Caco-2 (cell line): ENCODE measurements at regions not wholly inside any gene's neighbourhood (a gene's known extent, or its start where the extent isn't known, plus 50 kb on each side); places are given as distances from the start of the nearest gene placed in this dataset.

Experiments used
- BruUV-seq: library from RNA; stranded (reverse); fragments of 400-500 nt; replicated peaks from 2 replicates; lab custom pipeline; 2021; lab: Mats Ljungman, UMichigan
- CTCF ChIA-PET: fragments of 300-600 bp; sonication (Branson Sonifier 250); formaldehyde crosslinking; loops from one replicate; lab custom pipeline; 2022; ENCODE audit warnings: antibody characterized with exemption; lab: Charles Lee
- POLR2A ChIA-PET: fragments of 300-600 bp; sonication (Branson Sonifier 250); formaldehyde crosslinking; loops from one replicate; lab custom pipeline; 2022; ENCODE audit warnings: antibody characterized with exemption; lab: Charles Lee
- DNase-seq, 2 experiments: peaks; one replicate each; pipeline versions ENCODE4 v3.0.0 to v3.0.0-alpha.2; 2020 to 2022
- H3K27me3 ChIP-seq: replicated peaks from 2 replicates; pipeline ENCODE4 v1.6.0; 2011; ENCODE audit warnings: low read length; ENCODE audit not compliant: control insufficient read depth, insufficient read depth
- H3K36me3 ChIP-seq: 2 replicates; pipeline ENCODE4 v1.5.1; 2011; ENCODE audit warnings: low read length; ENCODE audit not compliant: control insufficient read depth, insufficient read depth
- H3K4me1 ChIP-seq: fragments of 250-450 bp; sonication (Bioruptor Pico); 2 replicates; pipeline ENCODE4 v1.5.1; 2020; ENCODE audit warnings: mild to moderate bottlenecking
- H3K4me3 ChIP-seq: 2 replicates; pipeline ENCODE4 v1.5.1; 2011; ENCODE audit warnings: low read depth, mild to moderate bottlenecking, control low read depth, low read length
- H3K9me3 ChIP-seq: fragments of 250-450 bp; sonication (Bioruptor Pico); 2 replicates; pipeline ENCODE4 v1.5.1; 2020; ENCODE audit warnings: mild to moderate bottlenecking, moderate library complexity
- H3K27ac Mint-ChIP-seq: one replicate; pipeline ENCODE4 v1.8.0; 2022; ENCODE audit warnings: mixed read lengths; ENCODE audit not compliant: unreplicated experiment
- H3K27me3 Mint-ChIP-seq: one replicate; pipeline ENCODE4 v1.8.0; 2022; ENCODE audit warnings: mixed read lengths; ENCODE audit not compliant: insufficient read depth, unreplicated experiment
- H3K36me3 Mint-ChIP-seq: one replicate; pipeline ENCODE4 v1.8.0; 2022; ENCODE audit warnings: mild to moderate bottlenecking, mixed read lengths; ENCODE audit not compliant: insufficient read depth, unreplicated experiment
- H3K4me1 Mint-ChIP-seq: one replicate; pipeline ENCODE4 v1.8.0; 2022; ENCODE audit warnings: low read depth, mixed read lengths; ENCODE audit not compliant: unreplicated experiment
- H3K4me3 Mint-ChIP-seq: one replicate; pipeline ENCODE4 v1.8.0; 2022; ENCODE audit warnings: mild to moderate bottlenecking, moderate library complexity, mixed read lengths; ENCODE audit not compliant: unreplicated experiment
- H3K9me3 Mint-ChIP-seq: one replicate; pipeline ENCODE4 v1.8.0; 2022; ENCODE audit warnings: mixed read lengths; ENCODE audit not compliant: unreplicated experiment
- CTCF ChIP-seq, 2 experiments: fragments of 200-600 bp in 1 of 2; IDR thresholded peaks; 1 replicate in 1 of 2; 2 replicates in 1 of 2; pipeline versions ENCODE4 v1.5.1 to v1.8.0; 2011 to 2022; ENCODE audit warnings: antibody characterized with exemption in 1 of 2, control low read depth in 1 of 2, inconsistent platforms in 1 of 2, low read depth in 1 of 2, low read length in 1 of 2, mild to moderate bottlenecking in 1 of 2, moderate library complexity in 1 of 2; ENCODE audit not compliant: insufficient read depth in 1 of 2, severe bottlenecking in 1 of 2, unreplicated experiment in 1 of 2
- intact Hi-C: fragments of 100-400 bp; cut with micrococcal nuclease; formaldehyde crosslinking; loops from one replicate; pipeline ENCODE4 v1.10.0; 2022; ENCODE audit not compliant: unreplicated experiment

DNA sequence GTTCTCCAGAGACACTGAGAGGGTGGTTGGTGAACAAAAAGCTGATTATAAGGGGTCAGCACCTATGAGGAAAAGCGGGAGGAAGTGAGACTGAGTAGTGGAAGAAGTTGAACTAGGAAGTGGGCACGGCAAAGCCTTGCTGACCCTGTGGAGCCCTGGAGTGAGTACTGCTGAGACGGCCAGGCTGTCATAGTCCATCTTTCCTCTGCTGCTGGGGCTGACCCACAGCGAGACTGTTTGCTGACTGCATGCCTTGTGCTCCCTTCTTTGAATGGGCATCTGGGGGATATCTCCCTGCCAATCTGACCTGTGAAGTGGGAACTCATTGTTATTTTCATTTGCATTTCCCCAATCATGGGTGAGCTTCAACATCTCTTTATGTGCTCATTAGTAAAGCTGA lies 92.4 kb upstream of the LDAH start:
- Histone ChIP-seq H3K4me1 (no peaks in the 10 kb centered on the region), H3K9me3 (no peaks in the 10 kb centered on the region), H3K4me3 (no peak overlapping the region), H3K27me3 (no peaks in the 10 kb centered on the region), H3K36me3 (no peaks in the 10 kb centered on the region)
- intact Hi-C loops, result no loop called here
- no peak overlapping the region for H3K27ac Mint-ChIP-seq
- ChIA-PET CTCF (no interaction called here), POLR2A (no interaction called here)
- no TSS peak for BruUV-seq
- peaks cover 14% of the 10 kb centered on the region for H3K27me3 Mint-ChIP-seq
- H3K4me1 Mint-ChIP-seq, result peaks cover 7% of the 10 kb centered on the region
- no peaks in the 10 kb centered on the region for H3K9me3 Mint-ChIP-seq
- H3K4me3 Mint-ChIP-seq, result no peak overlapping the region
- no peak for TF ChIP-seq CTCF (IDR thresholded peaks at IDR 0.05; ENCODE audit: insufficient read depth in 1 of 2, low read depth in 1 of 2, low read length in 1 of 2, severe bottlenecking in 1 of 2, unreplicated experiment in 1 of 2)
- H3K36me3 Mint-ChIP-seq, result no peaks in the 10 kb centered on the region
- no peak for DNase-seq

GRCh38 chr2:20914771-20915170 lies 91.9 kb upstream of the LDAH start:
- H3K4me1 Mint-ChIP-seq, result peaks cover 7% of the 10 kb centered on the region
- H3K27me3 ChIP-seq, result no peaks in the 10 kb centered on the region
- no peak for TF ChIP-seq CTCF (IDR thresholded peaks at IDR 0.05; ENCODE audit: insufficient read depth in 1 of 2, low read depth in 1 of 2, low read length in 1 of 2, severe bottlenecking in 1 of 2, unreplicated experiment in 1 of 2)
- H3K9me3 Mint-ChIP-seq, result no peaks in the 10 kb centered on the region
- no peaks in the 10 kb centered on the region for H3K4me1 ChIP-seq
- no peaks in the 10 kb centered on the region for H3K9me3 ChIP-seq
- ChIA-PET POLR2A (no interaction called here), CTCF (no interaction called here)
- H3K36me3 Mint-ChIP-seq, result no peaks in the 10 kb centered on the region
- BruUV-seq, result no TSS peak
- H3K27me3 Mint-ChIP-seq, result peaks cover 17% of the 10 kb centered on the region
- H3K4me3 Mint-ChIP-seq, result no peak overlapping the region
- DNase-seq, result no peak
- no peak overlapping the region for H3K4me3 ChIP-seq
- no peaks in the 10 kb centered on the region for H3K36me3 ChIP-seq
- H3K27ac Mint-ChIP-seq, result no peak overlapping the region
- intact Hi-C loops, result no loop called here

- H3K9me3 ChIP-seq, result no peaks in the 10 kb centered on the region
- no TSS peak for BruUV-seq
- H3K27me3 ChIP-seq, result no peaks in the 10 kb centered on the region
- TF ChIP-seq CTCF (IDR thresholded peaks at IDR 0.05; ENCODE audit: insufficient read depth in 1 of 2, low read depth in 1 of 2, low read length in 1 of 2, severe bottlenecking in 1 of 2, unreplicated experiment in 1 of 2), result no peak
- no peaks in the 10 kb centered on the region for H3K4me1 ChIP-seq
- intact Hi-C loops, result no loop called here
- H3K36me3 Mint-ChIP-seq, result no peaks in the 10 kb centered on the region
- POLR2A ChIA-PET, result no interaction called here
- DNase-seq, result no peak
- H3K27ac Mint-ChIP-seq, result no peak overlapping the region
- H3K27me3 Mint-ChIP-seq, result peaks cover 17% of the 10 kb centered on the region
- CTCF ChIA-PET, result no interaction called here
- H3K4me3 ChIP-seq, result no peak overlapping the region
- H3K4me3 Mint-ChIP-seq, result no peak overlapping the region
- no peaks in the 10 kb centered on the region for H3K36me3 ChIP-seq
- peaks cover 7% of the 10 kb centered on the region for H3K4me1 Mint-ChIP-seq
- no peaks in the 10 kb centered on the region for H3K9me3 Mint-ChIP-seq
These were observed 91.2 kb upstream of the LDAH start for GRCh38 chr2:20914087-20914486.
